Prostate gland (tissue), 2 donors: ENCODE measurements at regions not wholly inside any gene's neighbourhood (a gene's known extent, or its start where the extent isn't known, plus 50 kb on each side); places are given as distances from the start of the nearest gene placed in this dataset.

Experiments
- DNase-seq: peaks from one replicate; pipeline ENCODE4 v3.0.0-alpha.2; 2019; ENCODE audit warnings: low spot score
- H3K27ac ChIP-seq, 2 donors: fragments of 200-600 bp; sonication (generic); 2 replicates each; pipeline ENCODE4 v1.5.1; 2017 to 2019
- H3K27me3 ChIP-seq: fragments of 200-600 bp; sonication (generic); replicated peaks from 2 replicates; pipeline ENCODE4 v1.5.1; 2019; ENCODE audit not compliant: insufficient read depth
- H3K36me3 ChIP-seq, 2 donors: fragments of 200-600 bp; sonication (generic); 1 replicate in 1 of 2; 2 replicates in 1 of 2; pipeline versions ENCODE4 v1.5.1 to v1.8.1; 2017 to 2019
- H3K4me1 ChIP-seq: fragments of 200-600 bp; sonication (generic); replicated peaks from 2 replicates; pipeline ENCODE4 v1.5.1; 2019
- H3K4me3 ChIP-seq, 2 donors: fragments of 200-600 bp; sonication (generic); 2 replicates each; pipeline ENCODE4 v1.5.1; 2017 to 2019
- H3K9me3 ChIP-seq: fragments of 200-600 bp; sonication (generic); 2 replicates; pipeline ENCODE4 v1.5.1; 2017
- CTCF ChIP-seq, 4 experiments: fragments of 200-600 bp in 2 of 4; fragments of 450-650 bp in 2 of 4; sonication (generic) in 2 of 4; IDR thresholded peaks; 1 replicate in 3 of 4; 2 replicates in 1 of 4; pipeline ENCODE4 v1.5.1; 2016 to 2019; ENCODE audit warnings: antibody characterized with exemption in 4 of 4, mild to moderate bottlenecking in 2 of 4, moderate library complexity in 2 of 4
- POLR2A ChIP-seq: fragments of 450-650 bp; IDR thresholded peaks from one replicate; pipeline ENCODE4 v1.6.1; 2016; ENCODE audit warnings: antibody characterized with exemption, mild to moderate bottlenecking
- POLR2AphosphoS5 ChIP-seq: sonication (generic); formaldehyde crosslinking; IDR thresholded peaks from one replicate; pipeline ENCODE4 v1.6.1; 2017; ENCODE audit warnings: antibody characterized with exemption
- WGBS: methylation state at CpG from one replicate; pipeline ENCODE4 v1.1.5; 2018; 5-methylcytosine and 5-hydroxymethylcytosine counted together
- intact Hi-C: fragments of 100-400 bp; cut with DNase I; formaldehyde crosslinking; loops from one replicate; pipeline ENCODE4 v1.14.2; 2022

DNA sequence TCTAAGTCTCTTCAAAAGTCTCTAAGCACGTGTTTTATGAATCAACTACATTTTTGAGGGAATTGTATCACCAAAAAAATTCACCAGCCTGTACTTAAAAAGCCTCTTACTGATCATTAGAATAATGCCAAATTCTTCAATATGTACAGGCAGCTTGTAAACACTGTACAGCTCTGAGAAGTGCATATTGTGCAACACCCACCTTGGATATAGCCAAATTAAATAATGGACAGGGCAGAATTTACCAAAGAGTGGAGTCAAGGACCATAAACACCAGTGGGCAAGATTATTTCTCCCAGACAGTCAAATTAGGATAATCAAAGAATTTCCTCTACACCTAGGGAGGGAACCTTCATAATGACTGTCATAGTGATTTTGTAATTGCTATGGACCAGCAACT lies 338.2 kb downstream of the NR4A2 start:
- TF ChIP-seq POLR2AphosphoS5 (no peak), CTCF (IDR thresholded peaks at IDR 0.05) (no peak), POLR2A (no peak)
- Histone ChIP-seq H3K9me3 (no peaks in the 10 kb centered on the region), H3K4me1 (no peaks in the 10 kb centered on the region), H3K36me3 (no peaks in the 10 kb centered on the region), H3K27me3 (no peaks in the 10 kb centered on the region), H3K4me3 (no peak overlapping the region), H3K27ac (no peak overlapping the region)
- no peak for DNase-seq
- WGBS, result 95% methylated on average over 1 of the region's 1 CpG
- intact Hi-C loops, result no loop called here

DNA sequence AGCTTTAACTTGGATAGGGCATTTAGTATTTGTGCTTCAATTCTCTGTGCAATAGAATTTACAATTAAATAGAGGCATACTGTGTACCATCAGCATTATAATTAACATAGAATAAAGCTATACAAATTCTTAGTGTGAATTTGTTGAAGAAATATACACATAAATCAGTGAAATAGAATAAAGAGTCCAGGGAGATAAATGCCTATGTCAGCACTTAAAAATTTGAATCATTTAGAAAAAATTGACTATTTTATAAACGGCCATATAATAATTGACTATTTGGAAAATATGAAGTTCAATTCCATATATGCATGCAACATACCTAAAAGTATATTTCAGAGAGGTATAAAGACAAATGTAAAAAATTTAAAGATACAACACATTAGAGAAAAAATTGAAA lies 348.7 kb downstream of the NR4A2 start:
- H3K27ac ChIP-seq, result no peak overlapping the region
- TF ChIP-seq POLR2AphosphoS5 (no peak), POLR2A (no peak), CTCF (IDR thresholded peaks at IDR 0.05) (no peak)
- intact Hi-C loops, result no loop called here
- H3K36me3 ChIP-seq, result no peaks in the 10 kb centered on the region
- H3K4me1 ChIP-seq, result no peaks in the 10 kb centered on the region
- H3K9me3 ChIP-seq, result no peaks in the 10 kb centered on the region
- H3K4me3 ChIP-seq, result no peak overlapping the region
- no peak for DNase-seq
- WGBS, result 85% methylated on average over 1 of the region's 1 CpG
- H3K27me3 ChIP-seq, result no peaks in the 10 kb centered on the region

- H3K27me3 ChIP-seq, result no peaks in the 10 kb centered on the region
- intact Hi-C loops, result no loop called here
- H3K4me3 ChIP-seq, result no peak overlapping the region
- no peak overlapping the region for H3K27ac ChIP-seq
- no peaks in the 10 kb centered on the region for H3K36me3 ChIP-seq
- H3K9me3 ChIP-seq, result no peaks in the 10 kb centered on the region
- DNase-seq, result no peak
- no peak for TF ChIP-seq POLR2A
- TF ChIP-seq POLR2AphosphoS5, result no peak
- no peak for TF ChIP-seq CTCF (IDR thresholded peaks at IDR 0.05)
- no peaks in the 10 kb centered on the region for H3K4me1 ChIP-seq
- WGBS, result 77% methylated on average over 1 of the region's 1 CpG
Measured at GRCh38 chr2:155982135-155982534, 350.4 kb downstream of the NR4A2 start.

- Histone ChIP-seq H3K4me3 (no peak overlapping the region), H3K27ac (no peak overlapping the region), H3K36me3 (no peaks in the 10 kb centered on the region), H3K4me1 (no peaks in the 10 kb centered on the region), H3K9me3 (no peaks in the 10 kb centered on the region), H3K27me3 (no peaks in the 10 kb centered on the region)
- no peak for DNase-seq
- TF ChIP-seq POLR2AphosphoS5 (no peak), CTCF (IDR thresholded peaks at IDR 0.05) (no peak), POLR2A (no peak)
- intact Hi-C loops, result no loop called here
- 89% methylated on average over 3 of the region's 3 CpGs for WGBS
Measured at GRCh38 chr2:155980941-155981560, 351.5 kb downstream of the NR4A2 start.

DNA sequence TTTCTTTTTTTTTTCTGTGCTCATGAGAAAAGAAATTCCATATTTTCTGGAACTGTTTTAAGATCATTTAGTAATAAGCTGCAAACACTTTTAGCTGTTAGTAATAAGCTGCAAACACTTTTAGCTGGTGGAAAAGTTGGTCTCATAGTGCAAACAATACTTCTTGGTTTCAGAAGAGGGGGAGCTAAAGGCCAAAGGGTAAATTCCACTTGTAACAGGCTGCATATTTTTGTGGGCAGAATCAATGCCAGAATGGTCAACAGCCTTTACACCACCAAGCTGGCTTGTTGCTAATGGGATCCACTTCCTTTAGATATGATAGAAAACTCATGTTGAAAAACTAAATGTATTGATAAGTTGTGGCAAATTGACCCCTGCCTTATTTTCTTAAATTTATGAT lies 356.8 kb downstream of the NR4A2 start:
- TF ChIP-seq POLR2AphosphoS5 (no peak), POLR2A (no peak), CTCF (IDR thresholded peaks at IDR 0.05) (no peak)
- no peaks in the 10 kb centered on the region for H3K36me3 ChIP-seq
- DNase-seq, result no peak

More for the DNA sequence above, 356.8 kb downstream of the NR4A2 start:
- no peaks in the 10 kb centered on the region for H3K4me1 ChIP-seq
- H3K9me3 ChIP-seq, result no peaks in the 10 kb centered on the region
- no peak overlapping the region for H3K27ac ChIP-seq
- H3K4me3 ChIP-seq, result no peak overlapping the region
- no peaks in the 10 kb centered on the region for H3K27me3 ChIP-seq
- intact Hi-C loops, result no loop called here
